Effector memory CD8-positive, alpha-beta T cell (primary cell): ENCODE measurements at regions not wholly inside any gene's neighbourhood (a gene's known extent, or its start where the extent isn't known, plus 50 kb on each side); places are given as distances from the start of the nearest gene placed in this dataset.
"Not testable (repeated sequence)": the region's sequence is repeated elsewhere in the genome, so short reads cannot be mapped to it uniquely, and the experiment has no call there.

ENCODE experiments used
- ATAC-seq: fragments of 150-1000 bp; cut with Tn5 transposase; replicated peaks from 2 replicates; pipeline ENCODE4 v1.10.0; 2021; ENCODE audit warnings: mild to moderate bottlenecking, moderate library complexity
- DNase-seq, 3 experiments: peaks; one replicate each; pipeline ENCODE4 v3.0.0; 2021
- H3K27ac Mint-ChIP-seq, 2 donors: one replicate each; pipeline ENCODE4 v1.8.0; 2022; ENCODE audit warnings: mild to moderate bottlenecking in 2 of 2, mixed read lengths in 2 of 2, moderate library complexity in 2 of 2
- H3K27me3 Mint-ChIP-seq, 2 donors: one replicate each; pipeline ENCODE4 v1.8.0; 2022; ENCODE audit warnings: mixed read lengths in 2 of 2
- H3K36me3 Mint-ChIP-seq: one replicate; pipeline ENCODE4 v1.8.0; 2022; ENCODE audit warnings: mild to moderate bottlenecking, moderate library complexity, mixed read lengths; ENCODE audit not compliant: insufficient read depth
- H3K4me1 Mint-ChIP-seq, 2 donors: one replicate each; pipeline ENCODE4 v1.8.0; 2022; ENCODE audit warnings: low read depth in 2 of 2, mixed read lengths in 2 of 2
- H3K4me3 Mint-ChIP-seq, 2 donors: one replicate each; pipeline ENCODE4 v1.8.0; 2022; ENCODE audit warnings: mild to moderate bottlenecking in 2 of 2, mixed read lengths in 2 of 2, moderate library complexity in 2 of 2
- H3K9me3 Mint-ChIP-seq, 2 donors: one replicate each; pipeline ENCODE4 v1.8.0; 2022; ENCODE audit warnings: mixed read lengths in 2 of 2

- no peak overlapping the region for H3K4me3 Mint-ChIP-seq
- no peak for ATAC-seq
- no peak for DNase-seq
- H3K36me3 Mint-ChIP-seq = peaks cover 3% of the 10 kb centered on the region
- peaks cover 7 to 11% of the 10 kb centered on the region in 2 donors for H3K4me1 Mint-ChIP-seq
- peak overlapping the region in 1 of 2 donors; percentile 65 for H3K27ac Mint-ChIP-seq
- no peaks in the 10 kb centered on the region for H3K27me3 Mint-ChIP-seq
- H3K9me3 Mint-ChIP-seq = no peaks in the 10 kb centered on the region
These were observed 96.8 kb upstream of the CDC42EP3 start for GRCh38 chr2:37767959-37768925.

DNA sequence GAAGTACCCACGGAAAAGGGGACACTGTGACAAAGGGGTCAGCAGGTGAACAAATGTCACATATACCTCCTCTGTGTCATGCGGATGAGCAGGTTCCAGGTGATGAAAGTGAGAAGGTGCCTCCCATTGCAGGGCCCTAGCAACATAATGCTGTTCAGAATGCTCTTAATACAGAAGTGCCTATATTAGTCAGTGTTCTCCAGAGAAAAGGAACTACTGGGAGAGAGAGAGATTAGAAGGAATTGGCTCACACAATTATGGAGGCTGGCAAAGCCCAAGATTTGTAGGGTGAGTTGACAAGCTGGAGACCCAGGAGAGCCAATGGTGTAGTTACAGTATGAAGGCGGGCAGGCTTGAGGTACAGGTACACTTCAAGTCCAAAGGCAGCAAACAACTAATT is 98.1 kb upstream of the CDC42EP3 start:
- H3K27me3 Mint-ChIP-seq = no peaks in the 10 kb centered on the region
- H3K27ac Mint-ChIP-seq = no peak overlapping the region
- no peaks in the 10 kb centered on the region for H3K9me3 Mint-ChIP-seq
- H3K4me1 Mint-ChIP-seq = peaks cover 8 to 12% of the 10 kb centered on the region in 2 donors
- no peak overlapping the region for H3K4me3 Mint-ChIP-seq
- no peak for ATAC-seq
- DNase-seq = no peak
- H3K36me3 Mint-ChIP-seq = peaks cover 3% of the 10 kb centered on the region

DNA sequence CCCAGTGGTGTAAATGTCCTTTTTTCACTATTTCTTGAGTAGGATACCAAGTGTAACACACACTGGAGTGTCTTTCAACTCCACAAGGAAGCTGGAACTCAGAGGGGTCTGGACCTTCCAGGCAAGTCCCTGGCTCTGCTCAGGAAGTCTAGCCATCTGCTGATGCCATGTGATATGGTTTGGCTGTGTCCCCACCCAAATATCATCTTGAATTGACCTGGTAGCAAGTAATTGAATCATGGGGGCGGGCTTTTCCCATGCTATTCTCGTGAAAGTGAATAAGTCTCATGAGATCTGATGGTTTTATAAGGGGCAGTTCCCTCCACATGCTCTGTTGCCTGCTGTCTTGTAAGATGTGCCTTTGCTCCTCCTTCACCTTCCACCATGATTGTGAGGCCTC is 99.4 kb upstream of the CDC42EP3 start:
- Mint-ChIP-seq H3K27me3 (no peaks in the 10 kb centered on the region), H3K9me3 (no peaks in the 10 kb centered on the region), H3K27ac (no peak overlapping the region), H3K4me3 (no peak overlapping the region), H3K36me3 (peaks cover 3% of the 10 kb centered on the region), H3K4me1 (peaks cover 10 to 12% of the 10 kb centered on the region in 2 donors)
- ATAC-seq = no peak
- DNase-seq = no peak

DNA sequence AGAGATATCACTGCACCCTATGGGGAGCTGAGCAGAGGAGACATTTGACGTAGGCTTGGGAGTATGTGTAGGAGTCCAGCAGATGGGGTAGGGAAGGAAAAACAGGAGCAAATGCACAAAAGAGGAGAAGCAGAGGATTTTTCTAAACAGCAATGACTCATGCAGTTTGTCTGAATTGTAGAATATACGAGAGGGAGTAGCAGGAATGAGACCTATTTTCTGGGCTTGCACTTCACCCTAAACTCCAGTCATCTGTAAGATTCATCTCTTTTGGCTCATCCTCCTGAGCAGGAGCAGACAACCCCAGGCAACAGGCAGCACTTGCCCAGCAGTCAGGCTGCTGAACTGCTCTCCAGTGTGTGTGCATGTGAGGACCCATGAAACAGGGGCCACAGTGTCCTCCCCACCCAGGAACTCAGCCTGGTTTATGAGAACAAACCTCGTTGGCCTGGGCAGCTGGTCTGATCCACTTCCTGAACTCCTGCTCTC is 100.2 kb upstream of the CDC42EP3 start:
- Mint-ChIP-seq H3K9me3 (no peaks in the 10 kb centered on the region), H3K36me3 (peaks cover 3% of the 10 kb centered on the region), H3K27ac (no peak overlapping the region), H3K27me3 (no peaks in the 10 kb centered on the region), H3K4me1 (peaks cover 10 to 12% of the 10 kb centered on the region in 2 donors), H3K4me3 (no peak overlapping the region)
- DNase-seq (no peak), ATAC-seq (no peak)

DNA sequence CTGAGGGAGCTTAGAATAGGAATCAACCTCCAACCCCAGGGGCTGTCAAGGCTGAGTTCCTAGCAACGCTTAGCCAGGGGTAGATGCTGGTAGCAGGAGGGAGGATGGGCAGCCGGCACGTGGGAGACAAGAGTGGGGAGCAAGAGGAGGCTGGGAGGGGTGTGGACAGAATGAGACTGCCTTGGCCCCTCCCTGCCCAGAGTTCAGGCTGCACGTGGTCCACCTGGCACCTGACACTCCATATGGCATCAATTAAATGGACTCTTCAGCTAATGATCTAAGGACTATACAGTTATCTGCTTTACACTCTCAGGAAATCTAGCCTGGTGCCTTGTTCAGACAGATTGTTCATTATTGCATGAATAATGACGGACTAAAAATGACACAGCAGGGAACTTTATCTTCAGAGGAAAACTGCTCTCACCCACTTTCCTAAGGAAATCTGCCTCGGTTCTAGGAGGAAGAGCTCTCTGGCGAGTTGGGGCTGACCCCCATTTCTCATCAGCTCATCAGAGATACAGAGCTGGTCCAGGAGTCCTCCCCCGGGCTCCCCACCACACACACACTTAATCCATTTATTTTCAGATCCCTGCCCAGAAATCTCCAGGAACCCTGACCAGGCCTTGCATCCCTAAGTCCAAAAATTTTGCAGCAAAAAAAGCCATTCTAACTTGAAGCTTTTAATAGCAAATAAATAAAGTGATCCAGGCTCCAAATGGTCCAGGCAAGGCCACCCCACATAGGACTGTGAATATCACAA is 102.1 kb upstream of the CDC42EP3 start:
- ATAC-seq (no peak), DNase-seq (no peak)
- H3K27ac Mint-ChIP-seq = no peak overlapping the region
- no peak overlapping the region for H3K4me3 Mint-ChIP-seq
- peaks cover 3% of the 10 kb centered on the region for H3K36me3 Mint-ChIP-seq
- H3K27me3 Mint-ChIP-seq = no peaks in the 10 kb centered on the region
- H3K4me1 Mint-ChIP-seq = peaks cover 7 to 8% of the 10 kb centered on the region in 2 donors
- H3K9me3 Mint-ChIP-seq = no peaks in the 10 kb centered on the region

DNA sequence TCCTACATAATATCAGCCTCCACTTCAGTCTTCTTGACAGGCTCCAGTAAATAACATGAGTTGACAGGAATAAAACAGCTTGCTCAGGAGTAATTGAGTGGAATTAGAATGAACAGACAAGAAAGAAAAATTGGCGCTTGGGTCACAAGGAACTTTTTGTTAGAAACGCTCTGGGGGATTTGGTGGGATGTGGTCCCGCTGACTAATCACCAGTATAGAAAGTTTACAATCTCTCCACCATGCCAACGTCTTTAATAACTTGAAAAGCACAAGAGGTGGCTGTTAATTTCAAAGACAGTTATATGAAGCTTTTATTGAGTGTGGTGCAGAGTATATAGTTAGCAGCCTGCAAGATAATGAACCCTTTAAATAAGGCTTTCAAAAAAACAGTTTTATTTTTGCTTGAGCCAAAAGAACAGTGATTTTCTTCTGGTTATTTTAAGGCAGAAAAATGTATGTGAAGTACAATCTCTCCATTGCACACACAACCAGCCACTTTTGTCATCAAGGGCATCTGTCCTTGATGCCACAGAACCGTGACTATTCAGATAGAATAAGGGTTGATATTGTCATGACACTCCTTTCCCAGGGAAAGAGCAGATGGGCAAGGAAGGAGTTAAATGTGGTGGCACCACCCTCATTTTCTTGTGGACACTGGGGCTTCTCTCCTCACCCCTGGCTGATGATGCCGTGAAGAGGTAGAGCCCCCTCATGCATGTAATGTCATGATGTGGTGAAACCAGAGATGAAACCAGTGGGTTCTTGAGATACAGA is 102.9 kb upstream of the CDC42EP3 start:
- DNase-seq, H3K9me3 Mint-ChIP-seq, H3K36me3 Mint-ChIP-seq, H3K4me3 Mint-ChIP-seq, H3K27me3 Mint-ChIP-seq, ATAC-seq, H3K27ac Mint-ChIP-seq, H3K4me1 Mint-ChIP-seq: not testable (repeated sequence)

DNA sequence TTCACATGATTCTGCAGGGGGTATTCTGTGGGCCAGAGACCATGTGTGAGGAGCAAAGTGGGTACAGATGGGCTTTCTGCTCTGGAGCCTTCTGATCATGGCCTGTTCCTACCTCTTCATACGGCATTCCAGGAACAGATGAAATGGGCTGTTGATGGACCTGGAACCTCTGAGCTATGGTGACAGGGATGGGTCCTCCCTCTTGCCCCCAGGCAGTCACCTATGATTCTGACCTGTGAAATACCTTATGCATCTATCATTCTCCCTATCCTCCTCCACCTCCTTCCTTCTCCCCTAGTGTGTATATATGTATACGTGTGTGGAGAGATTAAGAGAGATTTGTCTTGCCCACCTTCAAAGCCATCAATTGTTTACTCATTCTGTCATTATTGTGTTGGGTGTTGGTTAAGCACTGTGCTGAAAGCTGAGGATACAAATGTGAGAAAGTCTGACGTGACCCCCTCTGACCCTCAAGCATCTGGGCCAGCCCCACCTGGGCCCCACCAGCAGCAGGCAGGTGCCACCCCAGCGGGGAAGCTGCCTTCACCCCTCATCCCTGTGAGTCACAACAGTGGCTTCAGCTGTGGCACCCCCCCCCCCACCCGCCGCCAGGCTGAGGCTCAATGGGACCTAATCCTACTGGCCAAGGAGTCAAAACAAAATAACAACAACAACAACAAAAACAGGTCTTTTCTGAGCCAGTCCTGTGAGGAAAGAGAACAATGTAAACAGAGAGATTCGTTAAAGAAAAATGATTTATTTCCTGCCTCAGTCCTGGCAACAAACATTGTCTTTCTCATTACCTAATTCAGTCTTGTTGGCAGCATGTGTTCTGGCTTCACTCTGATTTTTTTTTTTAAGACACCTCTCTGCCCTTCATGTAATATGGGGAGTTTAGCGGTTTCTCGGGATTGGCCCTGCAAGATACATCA is 103.8 kb upstream of the CDC42EP3 start:
- Mint-ChIP-seq H3K36me3 (no peaks in the 10 kb centered on the region), H3K27ac (no peak overlapping the region), H3K4me1 (peaks cover 7 to 8% of the 10 kb centered on the region in 2 donors), H3K27me3 (no peaks in the 10 kb centered on the region), H3K4me3 (no peak overlapping the region), H3K9me3 (no peaks in the 10 kb centered on the region)
- DNase-seq (no peak), ATAC-seq (no peak)

DNA sequence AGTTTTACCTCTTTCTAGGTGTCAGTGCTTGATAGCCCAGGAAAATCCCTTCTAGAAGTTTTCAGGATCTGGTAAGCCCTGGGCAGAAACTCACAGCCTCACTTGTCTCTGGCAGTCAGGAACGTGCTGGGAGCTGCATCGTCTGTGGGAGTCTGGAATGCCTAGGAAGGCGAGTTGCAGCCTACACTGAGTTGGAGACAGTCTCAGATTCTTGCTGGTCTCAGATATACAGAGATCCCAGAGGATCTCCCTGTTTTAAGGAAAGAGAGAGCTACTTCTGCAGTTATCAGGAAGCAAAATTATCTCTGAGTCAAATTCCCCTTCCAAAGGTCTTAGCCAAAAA is 104.4 kb upstream of the CDC42EP3 start:
- ATAC-seq (no peak), DNase-seq (no peak)
- peaks cover 7 to 8% of the 10 kb centered on the region in 2 donors for H3K4me1 Mint-ChIP-seq
- H3K27ac Mint-ChIP-seq = no peak overlapping the region
- no peaks in the 10 kb centered on the region for H3K9me3 Mint-ChIP-seq
- H3K36me3 Mint-ChIP-seq = no peaks in the 10 kb centered on the region
- H3K27me3 Mint-ChIP-seq = no peaks in the 10 kb centered on the region
- no peak overlapping the region for H3K4me3 Mint-ChIP-seq

DNA sequence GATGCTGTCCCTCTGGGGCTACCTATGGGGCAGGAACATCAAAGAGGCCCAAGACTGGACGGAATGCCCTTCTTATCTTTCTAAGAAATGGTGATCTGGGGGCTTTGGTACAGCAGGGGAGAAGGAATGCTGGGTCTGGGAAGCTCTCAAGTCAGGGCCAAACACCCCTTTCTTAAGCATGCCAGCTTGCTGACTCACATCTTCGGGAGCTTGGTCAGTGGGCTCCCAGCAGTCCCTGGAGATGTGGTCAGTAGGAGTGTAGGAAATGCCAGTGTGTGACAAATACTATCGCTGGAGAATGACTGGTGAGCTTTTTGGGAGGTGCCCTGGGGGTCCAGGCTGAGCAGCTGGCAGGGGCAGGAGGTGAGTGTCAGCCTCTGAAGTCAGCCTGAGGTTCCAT is 105.0 kb upstream of the CDC42EP3 start:
- Mint-ChIP-seq H3K36me3 (no peaks in the 10 kb centered on the region), H3K27me3 (no peaks in the 10 kb centered on the region), H3K4me3 (no peak overlapping the region), H3K27ac (no peak overlapping the region), H3K9me3 (no peaks in the 10 kb centered on the region), H3K4me1 (peaks cover 7 to 8% of the 10 kb centered on the region in 2 donors)
- no peak for ATAC-seq
- no peak for DNase-seq

DNA sequence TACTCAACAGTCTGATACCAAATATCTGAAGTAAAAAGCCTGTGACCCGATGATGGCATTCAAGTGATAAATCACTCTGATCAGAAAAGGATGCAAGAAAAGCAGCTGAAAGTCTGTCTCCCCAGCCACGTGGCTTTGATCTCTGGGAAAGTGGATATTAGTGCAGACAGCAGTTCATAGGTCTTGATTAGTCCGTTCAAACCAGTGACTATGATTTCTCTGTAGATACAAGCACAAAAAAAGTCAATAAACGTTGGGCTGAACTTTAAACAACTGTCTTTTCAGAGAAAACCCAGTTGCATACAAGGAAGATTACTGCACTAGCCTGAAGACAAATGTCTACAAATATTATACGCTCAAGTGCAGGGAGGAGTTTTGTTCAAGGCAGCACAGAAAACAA is 107.7 kb upstream of the CDC42EP3 start:
- H3K4me3 Mint-ChIP-seq = no peak overlapping the region
- H3K36me3 Mint-ChIP-seq = no peaks in the 10 kb centered on the region
- H3K9me3 Mint-ChIP-seq = no peaks in the 10 kb centered on the region
- no peak for ATAC-seq
- no peak for DNase-seq
- peaks cover 0 to 2% of the 10 kb centered on the region in 2 donors for H3K4me1 Mint-ChIP-seq
- no peaks in the 10 kb centered on the region for H3K27me3 Mint-ChIP-seq
- no peak overlapping the region for H3K27ac Mint-ChIP-seq

DNA sequence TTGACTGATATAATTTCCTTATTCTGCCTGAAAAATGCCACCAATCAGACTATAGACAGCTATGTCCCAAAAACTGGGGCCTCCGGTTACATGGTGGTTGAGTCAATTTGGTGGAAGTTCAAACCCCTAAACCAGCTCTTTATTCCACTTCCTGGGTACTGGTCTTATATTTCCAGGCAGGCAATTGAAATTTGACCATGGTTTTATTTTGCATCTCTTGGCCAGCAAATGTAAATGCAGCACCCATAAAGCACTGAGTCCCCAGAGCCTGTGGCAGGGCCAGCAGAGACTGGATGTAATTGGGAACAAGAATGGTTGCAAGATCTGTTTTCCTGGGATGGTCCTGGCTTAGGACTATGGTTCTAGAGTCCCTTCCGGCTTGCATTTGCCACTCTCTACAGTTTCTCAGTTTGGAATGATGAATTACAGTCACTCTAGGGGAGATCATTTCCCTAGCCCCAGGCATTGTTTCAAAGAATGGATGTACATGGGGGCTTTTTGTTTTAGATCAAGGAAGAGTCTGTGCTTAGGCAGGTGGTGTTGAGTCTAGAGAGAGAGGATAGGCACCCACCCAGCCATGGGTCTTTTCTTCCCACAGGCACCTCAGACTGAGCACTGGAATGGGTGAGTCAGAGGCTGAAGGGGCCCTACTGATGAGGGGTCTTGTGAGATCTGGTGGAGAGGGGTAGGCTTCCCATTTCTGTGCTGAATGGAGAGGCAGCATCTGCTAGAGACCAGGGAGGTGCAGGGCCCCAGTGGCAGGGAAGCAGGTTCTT is 108.4 kb upstream of the CDC42EP3 start:
- Mint-ChIP-seq H3K36me3 (no peaks in the 10 kb centered on the region), H3K27ac (no peak overlapping the region)

GRCh38 chr2:37780387-37780676 is 108.9 kb upstream of the CDC42EP3 start:
- Mint-ChIP-seq H3K27ac (no peak overlapping the region), H3K4me1 (no peaks in the 10 kb centered on the region), H3K4me3 (no peak overlapping the region), H3K27me3 (no peaks in the 10 kb centered on the region), H3K36me3 (no peaks in the 10 kb centered on the region), H3K9me3 (no peaks in the 10 kb centered on the region)
- DNase-seq = no peak
- ATAC-seq = no peak

More for the DNA sequence above, 108.4 kb upstream of the CDC42EP3 start:
- no peak for ATAC-seq
- Mint-ChIP-seq H3K9me3 (no peaks in the 10 kb centered on the region), H3K4me3 (no peak overlapping the region), H3K4me1 (no peaks in the 10 kb centered on the region), H3K27me3 (no peaks in the 10 kb centered on the region)
- no peak for DNase-seq
